HG03103 (cell line): ENCODE measurements at regions not wholly inside any gene's neighbourhood (a gene's known extent, or its start where the extent isn't known, plus 50 kb on each side); places are given as distances from the start of the nearest gene placed in this dataset.
"Not testable (repeated sequence)": the region's sequence is repeated elsewhere in the genome, so short reads cannot be mapped to it uniquely, and the experiment has no call there.

Experiments used
- ATAC-seq: cut with Tn5 transposase; IDR thresholded peaks from one replicate; pipeline ENCODE4 v1.9.1; 2021; ENCODE audit warnings: low read depth; ENCODE audit not compliant: unreplicated experiment

- ATAC-seq: no peak
Observed at GRCh38 chr18:25516121-25516520, 164.2 kb upstream of the ZNF521 start.

- no peak for ATAC-seq
Observed at GRCh38 chr18:25510096-25510495, 158.1 kb upstream of the ZNF521 start.

DNA sequence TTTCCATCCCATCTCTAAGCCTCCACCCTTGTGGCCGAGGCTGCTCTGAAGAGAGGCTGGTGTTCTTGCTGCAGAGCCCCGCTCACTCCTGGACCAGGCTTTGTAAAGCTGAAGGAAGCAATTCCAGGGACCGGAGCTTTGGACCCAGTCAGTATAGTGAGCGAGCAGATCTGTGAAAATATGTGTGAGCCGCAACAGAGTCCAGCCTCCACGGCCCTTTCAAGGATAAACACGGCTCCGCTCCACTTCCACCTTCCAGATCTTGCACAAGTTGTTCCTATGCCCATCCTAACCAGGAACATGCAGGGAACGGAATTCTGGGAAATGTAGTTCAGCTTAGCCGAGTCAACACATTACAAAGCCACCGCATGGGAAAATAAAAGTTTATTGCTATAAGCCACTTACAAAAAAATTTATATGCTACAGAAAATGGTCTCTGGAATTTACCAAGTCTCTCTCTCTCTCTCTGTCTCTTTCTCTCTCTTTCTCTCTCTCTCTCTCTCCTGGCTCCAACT is 151.7 kb upstream of the ZNF521 start:
- ATAC-seq: no peak

GRCh38 chr18:25497151-25497794 is 145.3 kb upstream of the ZNF521 start:
- ATAC-seq: no peak

- no peak for ATAC-seq
Observed at GRCh38 chr18:25496544-25496943, 144.6 kb upstream of the ZNF521 start.

GRCh38 chr18:25495606-25496005 is 143.6 kb upstream of the ZNF521 start:
- no peak for ATAC-seq

- no peak for ATAC-seq
Observed at GRCh38 chr18:25494888-25495287, 142.9 kb upstream of the ZNF521 start.

DNA sequence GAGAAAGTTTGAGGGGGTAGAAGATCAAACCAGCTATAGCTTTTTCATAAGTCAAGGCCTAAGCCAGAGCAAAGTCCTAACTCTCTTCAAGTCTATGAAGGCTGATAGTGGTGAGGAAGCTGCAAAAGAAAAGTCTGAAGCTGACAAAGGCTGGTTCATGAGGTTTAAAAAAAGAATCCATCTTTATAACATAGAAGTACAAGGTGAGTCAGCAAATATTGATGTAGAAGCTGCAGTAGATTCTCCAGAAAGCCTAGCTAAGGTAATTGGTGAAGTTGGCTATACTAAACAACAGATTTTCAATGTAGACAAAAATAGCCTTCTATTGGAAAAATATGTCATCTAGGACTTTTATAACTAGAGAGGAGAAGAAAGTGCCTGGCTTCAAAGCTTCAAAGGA is 141.4 kb upstream of the ZNF521 start:
- no peak for ATAC-seq

DNA sequence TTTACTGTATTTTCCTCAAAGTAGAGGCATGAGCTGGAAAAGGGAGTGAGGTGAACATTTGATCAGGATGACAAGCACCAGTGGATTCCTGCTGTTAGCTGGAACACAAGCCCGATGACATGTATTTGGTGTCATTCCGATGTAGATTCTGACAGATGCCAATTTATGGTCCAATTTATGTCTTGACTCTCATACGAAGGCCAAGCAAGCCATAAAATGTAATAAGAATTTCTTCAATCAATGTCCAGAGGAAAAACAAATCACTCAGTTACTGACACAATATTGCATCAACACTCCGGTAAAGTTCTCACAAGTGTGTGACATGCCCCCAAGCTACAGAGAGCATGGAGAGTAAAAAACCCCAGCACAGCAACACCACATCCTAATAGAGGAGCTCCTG is 138.3 kb upstream of the ZNF521 start:
- ATAC-seq: no peak

DNA sequence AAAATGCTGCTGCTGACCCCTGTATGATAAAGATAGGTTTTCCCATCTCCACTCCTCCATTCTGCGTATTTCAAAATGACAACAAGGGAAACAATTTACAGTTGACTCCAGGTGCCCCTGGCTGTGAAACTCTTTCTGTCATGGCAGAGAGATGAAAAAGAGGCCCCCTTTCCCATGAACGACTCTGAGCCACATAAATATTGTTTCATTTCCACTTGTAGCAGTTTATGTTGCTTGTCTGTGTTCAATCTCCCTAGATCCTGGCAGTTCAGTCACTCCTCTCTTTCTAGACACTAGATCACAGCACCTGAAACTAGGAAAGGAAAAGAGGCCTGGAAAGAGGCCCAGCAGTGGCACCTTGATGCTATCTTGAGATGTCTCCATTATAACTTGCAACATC is 121.0 kb upstream of the ZNF521 start:
- ATAC-seq: no peak

DNA sequence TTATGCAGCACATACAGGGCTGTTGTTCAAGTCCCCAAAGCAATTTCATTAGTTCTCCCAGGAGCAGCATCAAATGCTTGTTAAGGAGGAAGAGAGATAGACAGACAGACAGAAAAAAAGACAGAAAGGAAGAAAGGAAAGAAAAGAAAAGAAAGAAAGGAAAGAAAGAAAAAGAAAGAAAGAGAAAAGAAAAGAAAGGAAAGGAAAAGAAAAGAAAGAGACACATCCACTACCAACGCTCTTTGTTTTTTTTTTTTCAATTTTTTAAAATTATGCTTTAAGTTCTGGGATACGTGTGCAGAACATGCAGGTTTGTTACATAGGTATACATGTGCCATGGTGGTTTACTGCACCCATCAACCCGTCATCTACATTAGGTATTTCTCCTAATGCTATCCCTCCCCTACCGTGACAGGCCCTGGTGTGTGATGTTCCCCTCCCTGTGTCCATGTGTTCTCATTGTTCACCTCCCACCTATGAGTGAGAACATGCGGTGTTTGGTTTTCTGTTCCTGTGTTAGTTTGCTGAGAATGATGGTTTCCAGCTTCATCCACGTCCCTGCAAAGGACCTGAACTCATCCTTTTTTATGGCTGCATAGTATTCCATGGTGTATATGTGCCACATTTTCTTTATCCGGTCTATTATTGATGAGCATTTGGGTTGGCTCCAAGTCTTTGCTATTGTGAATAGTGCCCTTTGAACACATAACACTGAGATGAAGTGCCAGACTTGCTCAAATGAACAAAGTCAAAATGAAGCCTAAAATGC is 119.0 kb upstream of the ZNF521 start:
- not testable (repeated sequence) for ATAC-seq

DNA sequence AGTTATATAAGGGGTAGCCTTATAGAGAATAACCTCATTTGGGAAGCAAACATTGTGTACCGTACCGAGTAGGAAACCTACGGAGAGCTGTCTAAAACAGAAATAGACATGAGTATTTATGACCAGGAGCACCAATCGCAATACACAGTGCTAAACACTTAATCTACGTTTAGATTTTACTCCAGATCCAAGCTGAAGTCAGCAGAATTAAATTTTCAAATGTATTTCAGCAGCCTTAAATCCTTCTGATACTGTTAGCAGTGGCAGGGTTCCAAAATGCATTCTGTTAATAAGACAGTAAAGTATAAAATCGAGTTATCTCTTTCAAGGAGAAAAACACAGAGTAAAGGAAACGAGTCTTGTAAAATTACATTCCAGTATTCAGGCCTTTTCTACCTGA is 118.1 kb upstream of the ZNF521 start:
- ATAC-seq: no peak

GRCh38 chr18:25469489-25469888 is 117.5 kb upstream of the ZNF521 start:
- no peak for ATAC-seq

- no peak for ATAC-seq
Observed at GRCh38 chr18:25467226-25467987, 115.4 kb upstream of the ZNF521 start.

GRCh38 chr18:25465152-25465732 is 113.3 kb upstream of the ZNF521 start:
- ATAC-seq: no peak

DNA sequence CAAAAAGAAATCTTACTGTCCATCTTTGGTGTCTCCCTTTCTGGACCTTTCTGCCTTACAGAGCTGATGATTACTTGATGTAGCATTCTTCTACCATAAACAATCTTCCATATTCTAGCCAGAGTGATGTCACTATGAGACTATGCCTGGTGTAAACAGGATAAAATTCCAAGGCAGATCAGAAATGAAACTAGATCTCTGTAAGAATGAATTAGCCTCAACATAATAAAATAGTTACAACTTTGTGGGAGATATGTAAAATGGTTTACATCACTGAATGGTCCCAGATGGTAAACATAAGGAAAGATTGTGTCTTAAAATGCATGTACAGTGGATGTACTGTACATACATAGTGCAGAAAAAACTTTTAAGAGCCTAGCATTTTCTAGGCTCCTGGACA is 112.3 kb upstream of the ZNF521 start:
- no peak for ATAC-seq

DNA sequence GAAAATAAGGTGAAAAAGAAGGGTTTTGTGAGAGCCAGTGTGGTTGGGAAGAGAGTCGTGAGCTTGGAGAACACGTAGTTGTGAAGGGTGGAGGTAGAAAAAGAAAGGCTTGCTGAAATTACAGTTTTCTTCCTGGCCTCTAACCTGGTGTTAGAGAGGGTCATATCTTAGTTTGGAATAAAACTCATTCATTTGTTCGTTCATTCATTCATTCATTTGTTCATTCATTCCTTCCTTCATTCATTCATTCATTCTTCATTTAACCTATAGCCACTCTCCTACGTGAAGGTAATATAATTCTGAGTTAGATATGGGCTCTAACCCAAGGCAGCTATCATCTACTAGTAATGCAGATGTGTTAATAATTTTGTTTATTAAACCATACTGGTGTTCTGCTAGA is 111.8 kb upstream of the ZNF521 start:
- ATAC-seq: no peak

- no peak for ATAC-seq
Observed at GRCh38 chr18:25459814-25460213, 107.8 kb upstream of the ZNF521 start.

- no peak for ATAC-seq
Observed at GRCh38 chr18:25457601-25458000, 105.6 kb upstream of the ZNF521 start.

DNA sequence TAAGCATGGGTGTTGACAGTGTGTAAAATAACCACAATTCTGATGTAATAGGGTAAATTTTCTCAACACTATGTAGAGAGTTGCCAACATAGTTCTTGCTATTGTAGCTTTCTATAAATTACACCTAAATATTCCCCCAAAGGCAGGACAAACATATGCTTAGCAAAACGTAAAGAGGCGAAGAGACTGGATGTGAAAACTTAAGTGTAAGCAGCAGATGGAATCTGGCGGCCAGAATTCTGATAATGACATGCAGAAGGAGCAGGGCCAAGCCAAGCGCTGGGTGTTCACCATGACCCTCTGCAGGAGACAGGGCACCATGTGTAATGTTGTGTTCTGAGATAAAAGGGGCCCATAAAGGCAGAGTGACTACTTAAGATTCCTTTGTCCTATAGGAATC is 105.2 kb upstream of the ZNF521 start:
- ATAC-seq: no peak
